Stimulated activated CD4-positive, alpha-beta T cell treated with anti-CD3 and anti-CD28 coated beads, Interleukin-1b, Interleukin-23, amount 100 ng/mL, for 48 hours (primary cell): ENCODE measurements at regions not wholly inside any gene's neighbourhood (a gene's known extent, or its start where the extent isn't known, plus 50 kb on each side); places are given as distances from the start of the nearest gene placed in this dataset.
"Not testable (repeated sequence)": the region's sequence is repeated elsewhere in the genome, so short reads cannot be mapped to it uniquely, and the experiment has no call there.

ENCODE experiments used
- DNase-seq: peaks from one replicate; pipeline ENCODE4 v3.0.0-alpha.2; 2020

DNA sequence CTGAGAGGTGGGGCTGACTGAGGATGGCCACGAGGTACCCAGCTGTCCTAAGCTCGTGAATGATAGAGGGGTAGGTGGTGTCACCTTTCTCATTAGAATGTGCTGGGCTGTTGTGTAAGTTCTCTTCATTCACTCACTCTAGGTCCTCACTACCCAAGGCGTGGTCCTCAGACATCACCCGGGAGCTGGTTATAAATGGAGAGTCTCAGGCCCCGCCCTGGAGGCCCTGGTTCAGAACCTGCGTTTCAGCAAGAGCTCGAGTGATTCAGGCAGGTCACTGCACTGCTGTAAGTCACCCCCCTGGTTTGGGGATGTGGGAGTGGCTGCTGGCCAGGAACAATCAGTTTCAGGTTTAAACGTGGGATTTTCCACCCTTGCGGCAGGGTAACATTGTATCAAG, 139.8 kb downstream of the FOXL1 start:
- no peak for DNase-seq

DNA sequence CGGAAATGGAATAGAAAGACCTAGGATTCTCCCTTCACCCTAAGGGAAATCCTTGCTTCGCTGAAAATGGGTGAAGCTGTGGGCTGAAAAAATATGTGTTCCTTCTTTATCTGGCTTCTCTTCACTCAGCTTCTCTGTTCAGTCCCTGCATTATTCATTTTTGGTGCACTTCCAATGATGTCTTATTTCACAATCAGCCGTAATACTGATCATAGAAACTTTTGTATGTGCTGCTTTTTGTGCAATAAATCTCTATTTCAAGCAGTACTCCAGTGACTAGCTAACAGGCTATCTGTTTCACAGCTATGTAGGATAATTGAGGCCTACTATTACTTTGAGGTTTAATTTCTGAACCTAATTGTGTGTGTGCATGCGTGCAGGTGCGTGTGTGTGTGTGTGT, 144.6 kb downstream of the FOXL1 start:
- DNase-seq, result no peak

DNA sequence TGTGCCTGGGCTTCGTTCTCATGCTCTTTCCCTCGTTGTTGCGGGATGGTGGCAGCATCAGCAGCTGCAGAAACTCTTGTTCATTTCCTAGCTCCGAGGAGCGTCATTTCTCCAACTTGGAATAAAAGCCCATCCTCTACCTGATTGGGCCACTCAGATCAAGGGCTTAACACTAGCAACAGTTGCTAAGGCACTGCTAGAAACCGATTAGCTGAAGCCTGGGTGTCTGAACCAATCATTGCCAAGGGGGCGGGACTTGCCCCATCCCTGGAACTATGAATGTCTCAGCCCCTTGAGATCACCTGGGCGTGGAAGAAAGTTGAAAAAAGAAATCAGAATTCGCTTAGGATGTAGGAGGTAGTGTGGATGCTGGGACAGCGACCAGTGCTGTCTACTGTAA, 145.3 kb downstream of the FOXL1 start:
- no peak for DNase-seq

DNA sequence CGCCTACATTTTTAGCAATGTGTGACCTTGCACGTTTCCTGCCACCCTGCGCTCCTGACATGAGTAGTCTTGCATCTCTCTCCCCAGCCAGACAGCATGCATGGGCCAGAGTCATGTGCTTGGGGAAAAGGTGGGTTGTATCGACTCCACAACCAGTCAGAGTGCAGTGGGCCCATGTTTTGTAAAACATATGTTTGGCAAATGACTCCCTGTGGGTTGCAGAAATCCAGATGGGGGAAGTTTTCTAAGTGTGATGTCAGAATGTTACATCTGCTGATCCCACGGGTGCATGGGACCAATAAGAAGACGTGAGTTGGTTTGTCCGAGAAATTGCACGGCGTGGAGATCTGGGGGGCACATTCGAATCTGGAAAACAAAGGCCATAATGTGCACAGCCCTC, 147.1 kb downstream of the FOXL1 start:
- no peak for DNase-seq

DNA sequence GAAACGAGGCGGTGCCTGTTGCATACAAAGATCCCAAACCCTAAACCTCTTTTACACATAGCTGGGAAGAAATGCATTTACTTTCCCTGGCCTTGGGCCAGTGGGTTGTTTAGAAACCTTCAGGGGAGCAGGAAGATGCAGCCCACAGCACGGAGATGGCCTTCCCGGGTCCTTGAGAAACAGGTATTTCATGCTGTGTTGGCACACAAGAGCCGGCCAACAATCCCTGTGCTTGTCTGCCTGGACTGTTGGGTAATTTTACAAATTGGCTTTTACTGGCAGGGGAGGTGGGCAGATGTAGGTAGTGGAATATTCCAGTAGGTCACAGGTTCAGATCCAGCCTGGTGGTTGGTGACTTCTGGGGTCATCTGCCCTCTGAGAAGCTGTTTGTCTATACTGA, 148.0 kb downstream of the FOXL1 start:
- DNase-seq, result no peak

DNA sequence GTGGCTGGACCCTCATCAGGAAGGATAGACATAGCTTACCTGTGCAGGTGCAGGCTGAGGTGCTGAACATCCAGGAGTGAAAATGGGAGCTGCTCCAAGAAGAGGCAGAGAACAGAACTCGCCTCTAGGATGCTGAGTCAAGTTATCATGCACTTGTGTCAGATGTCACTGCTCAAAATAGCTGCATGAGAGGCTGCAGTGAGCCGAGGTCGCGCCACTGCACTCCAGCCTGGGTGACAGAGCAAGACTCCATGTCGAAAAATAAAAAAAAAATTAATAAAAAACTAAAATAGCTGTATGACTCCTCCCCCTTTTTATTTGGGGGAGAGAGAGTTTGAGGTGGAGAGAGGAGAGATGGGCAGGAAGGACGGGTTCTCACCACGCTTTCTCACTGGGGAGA, 148.8 kb downstream of the FOXL1 start:
- no peak for DNase-seq

DNA sequence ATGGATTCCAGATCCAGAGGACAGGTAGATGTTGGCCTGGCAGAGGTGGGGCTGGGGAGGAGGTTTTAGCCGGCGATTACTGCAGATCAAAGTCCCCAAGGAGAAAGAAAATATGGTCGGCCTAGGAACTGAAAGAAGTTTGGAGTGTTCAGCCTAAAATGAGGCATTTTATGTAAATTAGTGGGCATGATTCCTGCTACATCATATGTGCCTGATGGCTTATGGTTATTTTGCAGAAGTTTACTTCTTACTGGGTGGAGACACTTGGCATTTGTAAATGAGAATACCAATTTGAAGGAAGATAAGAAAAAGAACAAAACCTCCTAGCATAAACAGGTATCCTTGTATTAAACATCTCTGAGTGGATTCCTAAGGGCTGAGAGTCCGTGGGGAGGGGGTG, 149.3 kb downstream of the FOXL1 start:
- DNase-seq, result no peak

DNA sequence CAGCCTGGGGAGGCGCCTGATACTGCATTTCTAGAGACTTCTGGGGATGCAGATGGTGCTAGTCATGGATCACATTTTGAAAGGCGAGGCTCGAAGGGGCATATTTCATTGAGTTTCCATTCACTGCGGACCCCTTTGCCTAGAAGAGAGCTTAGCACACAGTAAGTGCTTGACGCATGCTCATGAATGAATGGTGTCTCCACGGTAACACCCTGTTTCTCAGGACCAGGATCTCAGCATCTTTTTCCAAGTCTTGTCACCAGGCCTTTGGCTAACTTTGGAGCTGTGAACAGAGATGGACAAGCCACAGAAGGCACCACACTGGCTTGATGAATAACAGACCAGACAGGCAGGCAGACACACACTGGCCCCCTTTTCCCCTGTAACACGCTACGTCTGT, 151.3 kb downstream of the FOXL1 start:
- DNase-seq, result no peak

DNA sequence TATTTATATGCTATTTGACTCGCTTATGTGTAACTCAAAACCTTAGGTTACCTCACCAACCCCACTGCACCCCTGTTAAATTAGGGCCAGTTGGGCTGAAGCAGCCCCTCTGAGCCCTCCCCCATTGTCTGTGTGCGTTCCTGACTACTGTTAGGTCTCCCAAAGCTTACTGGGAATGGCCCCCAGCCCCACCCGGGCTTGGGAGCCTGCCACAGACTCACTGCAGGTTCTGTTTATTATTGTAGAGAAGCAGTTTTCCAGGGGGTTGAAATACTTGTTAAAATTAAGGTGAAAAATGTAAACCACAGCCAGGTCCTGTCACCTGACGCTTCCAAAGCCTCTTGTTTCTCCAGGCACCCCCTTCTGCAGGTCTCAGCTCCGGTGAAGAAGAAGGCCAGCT, 151.7 kb downstream of the FOXL1 start:
- no peak for DNase-seq

DNA sequence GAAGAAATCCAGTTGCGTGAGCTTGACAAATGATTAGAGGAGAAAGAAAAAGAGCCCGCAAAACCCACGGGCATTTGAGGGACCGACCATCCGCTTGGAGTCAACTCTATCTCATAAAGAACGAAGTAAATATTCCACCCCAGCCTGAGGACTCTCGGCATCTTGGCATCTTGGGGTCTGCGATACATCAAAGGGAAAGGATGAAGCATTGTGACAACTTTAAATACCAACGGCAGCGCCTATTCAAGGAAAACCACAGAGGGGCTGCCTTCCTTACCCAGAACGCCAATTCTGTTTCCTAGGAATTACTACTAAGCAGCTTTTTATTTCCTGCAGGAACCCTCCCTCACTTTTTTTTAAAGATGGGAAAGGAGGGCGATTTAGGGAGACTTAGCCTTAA, 152.2 kb downstream of the FOXL1 start:
- no peak for DNase-seq

DNA sequence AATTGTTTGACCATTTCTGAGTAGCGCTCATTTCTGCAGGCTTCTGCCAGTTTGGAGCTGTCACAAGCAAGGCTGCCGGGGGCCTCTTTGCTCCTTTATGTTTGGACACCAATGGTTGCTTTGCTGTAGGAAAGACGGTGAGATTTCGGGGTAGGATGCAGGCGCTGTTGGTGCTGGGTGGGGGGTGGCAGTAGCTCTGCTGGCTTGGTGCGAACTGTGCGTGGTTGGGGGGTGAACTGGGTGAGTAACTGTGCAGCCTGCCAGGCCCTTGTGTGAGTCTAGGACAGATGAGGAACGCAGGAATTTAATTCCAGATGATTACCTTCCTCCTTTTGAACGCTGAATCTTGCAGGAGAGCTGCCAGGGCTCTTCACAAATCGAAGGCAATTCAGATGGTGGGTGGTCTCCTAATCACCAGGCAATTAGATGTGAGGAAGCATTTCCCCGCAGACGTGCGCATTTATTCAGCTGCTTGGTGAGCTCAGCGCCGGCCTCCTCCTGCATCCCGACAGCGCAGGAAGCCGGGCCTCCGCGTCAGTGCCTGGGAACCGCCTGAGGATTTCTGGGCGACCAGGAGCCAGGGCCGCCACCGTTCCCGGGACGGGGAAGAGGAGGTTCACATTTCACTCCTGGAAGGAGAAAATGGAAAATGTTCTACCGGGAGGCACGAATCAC, 154.4 kb downstream of the FOXL1 start:
- DNase-seq, result no peak

DNA sequence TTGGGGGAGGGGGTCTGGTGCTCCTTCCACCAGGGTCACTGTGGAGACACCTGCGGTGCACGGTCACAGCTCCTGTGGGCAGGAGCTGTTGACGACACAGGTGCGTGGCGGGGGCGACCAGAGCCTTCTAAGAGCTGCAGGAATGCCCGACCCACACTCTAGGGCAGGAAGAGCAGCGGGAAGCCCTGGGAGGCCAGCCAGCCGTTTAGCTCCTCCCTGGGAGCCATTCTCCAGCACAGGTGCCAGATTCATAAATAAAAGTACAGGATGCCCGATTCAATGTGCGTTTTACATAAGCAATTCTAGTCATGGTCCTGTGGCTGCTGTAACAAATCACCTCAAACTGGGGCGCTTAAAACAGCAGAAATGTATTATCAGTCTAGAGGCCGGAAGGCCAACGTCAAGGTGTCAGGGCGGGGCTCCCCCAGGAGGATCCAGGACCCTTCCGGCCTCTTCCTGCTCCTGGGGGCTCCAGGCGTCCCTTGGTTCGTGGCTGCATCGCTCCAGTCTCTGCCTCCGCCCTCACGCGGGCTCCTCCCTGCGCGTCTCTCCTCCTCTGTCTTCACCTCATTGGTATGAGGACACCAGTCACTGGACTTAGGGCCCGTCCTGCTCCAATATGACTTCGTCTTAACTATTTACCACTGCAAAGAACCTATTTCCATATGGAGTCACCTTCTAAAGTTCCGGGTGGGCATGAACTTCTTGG, 155.4 kb downstream of the FOXL1 start:
- no peak for DNase-seq

DNA sequence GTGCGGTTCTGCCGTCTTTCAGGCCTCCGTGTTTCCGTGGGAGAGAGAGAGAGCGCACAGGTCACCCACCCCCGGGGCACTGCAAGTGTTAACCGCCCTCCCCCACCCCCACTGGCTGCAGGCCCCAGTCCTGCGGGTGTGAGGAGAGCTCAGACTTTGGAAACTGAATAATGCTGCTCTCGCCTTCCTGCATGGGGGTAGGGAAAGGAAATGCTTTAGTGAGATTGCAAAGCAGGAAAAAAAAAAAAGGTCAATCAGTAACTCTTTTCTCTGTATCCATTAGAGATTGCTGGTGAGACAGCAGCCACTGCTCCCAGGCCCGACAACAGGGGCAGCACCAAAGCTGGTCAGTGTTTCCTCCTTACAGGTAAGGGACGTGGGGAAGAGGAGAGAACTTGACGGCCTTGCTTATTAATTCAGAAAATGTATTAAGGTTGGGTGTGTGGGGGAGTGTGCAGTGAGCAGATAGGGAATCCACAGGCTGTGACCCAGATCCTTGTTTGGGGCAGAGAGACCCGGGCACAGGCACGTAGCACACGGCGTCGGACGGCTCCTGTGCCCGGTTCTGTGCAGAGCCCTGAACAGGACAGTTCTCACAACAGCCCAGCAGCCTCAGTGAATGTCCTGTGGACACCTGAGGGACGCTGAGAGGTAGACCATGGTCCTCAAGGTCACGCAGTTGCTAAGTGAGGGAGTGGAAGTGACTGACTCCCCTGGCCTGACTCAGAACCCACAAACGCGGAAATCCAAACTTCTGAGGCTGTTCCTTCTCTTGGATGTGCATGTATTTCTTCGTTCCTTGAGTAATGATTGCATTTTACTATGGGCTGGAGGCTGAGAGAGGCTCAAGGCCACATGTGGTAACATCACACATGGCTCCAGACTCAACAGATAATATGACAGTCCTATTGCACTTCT, 156.5 kb downstream of the FOXL1 start:
- no peak for DNase-seq

DNA sequence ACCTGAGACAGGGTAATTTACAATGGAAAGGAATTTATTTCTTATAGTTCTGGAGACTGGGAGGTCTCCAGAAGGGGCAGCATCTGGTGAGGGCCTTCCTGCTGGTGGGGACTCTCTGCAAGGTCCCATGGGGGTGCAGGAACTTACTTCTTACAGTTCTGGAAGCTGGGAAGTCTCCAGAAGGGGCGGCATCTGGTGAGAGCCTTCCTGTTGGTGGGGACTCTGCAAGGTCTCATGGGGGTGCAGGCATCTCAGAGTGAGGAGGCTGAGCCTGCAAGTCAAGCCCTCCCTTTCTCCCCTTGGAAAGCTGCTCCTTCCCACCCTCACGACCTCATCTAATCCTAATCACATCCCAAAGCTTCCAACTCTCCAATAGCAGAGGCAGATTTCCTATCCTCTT, 157.4 kb downstream of the FOXL1 start:
- no peak for DNase-seq

DNA sequence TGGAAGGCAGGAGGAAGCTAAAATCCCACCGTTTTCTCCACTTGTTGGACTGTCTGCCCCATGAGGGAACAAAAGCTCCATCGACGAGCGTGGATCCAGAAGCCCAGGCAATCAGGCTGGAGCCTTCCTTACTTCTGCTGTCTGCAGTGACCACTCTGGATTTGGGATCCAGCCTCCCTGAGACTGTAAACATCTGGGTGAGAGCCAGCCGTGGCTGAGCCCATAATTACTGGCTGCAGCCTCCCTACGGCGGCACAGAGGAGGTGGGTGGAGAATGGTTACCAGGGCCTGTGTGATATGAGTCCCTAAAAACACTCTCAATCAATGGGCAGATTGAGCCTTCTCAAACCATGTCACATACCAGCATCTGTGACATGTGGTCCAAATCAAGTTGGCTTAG, 158.2 kb downstream of the FOXL1 start:
- DNase-seq, result no peak

DNA sequence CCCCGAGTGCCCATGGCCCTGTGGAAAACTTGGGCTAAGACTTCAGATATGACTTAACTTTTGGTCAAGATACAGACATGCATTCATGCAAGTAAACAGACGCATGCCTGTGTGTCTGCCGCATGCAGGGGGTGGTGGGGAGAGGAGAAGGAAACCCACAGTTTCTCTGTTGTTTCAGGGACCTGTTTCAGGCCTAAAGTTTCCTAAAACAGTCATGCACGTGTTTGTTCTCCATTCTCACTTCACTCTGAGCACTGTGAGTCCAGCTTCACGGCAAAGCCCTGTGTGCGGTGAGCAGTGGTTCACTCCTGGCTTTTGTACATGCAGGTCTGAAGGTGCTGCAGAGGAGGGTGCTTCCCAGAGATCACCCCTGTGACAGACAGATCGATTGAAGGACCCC, 158.7 kb downstream of the FOXL1 start:
- DNase-seq, result no peak

DNA sequence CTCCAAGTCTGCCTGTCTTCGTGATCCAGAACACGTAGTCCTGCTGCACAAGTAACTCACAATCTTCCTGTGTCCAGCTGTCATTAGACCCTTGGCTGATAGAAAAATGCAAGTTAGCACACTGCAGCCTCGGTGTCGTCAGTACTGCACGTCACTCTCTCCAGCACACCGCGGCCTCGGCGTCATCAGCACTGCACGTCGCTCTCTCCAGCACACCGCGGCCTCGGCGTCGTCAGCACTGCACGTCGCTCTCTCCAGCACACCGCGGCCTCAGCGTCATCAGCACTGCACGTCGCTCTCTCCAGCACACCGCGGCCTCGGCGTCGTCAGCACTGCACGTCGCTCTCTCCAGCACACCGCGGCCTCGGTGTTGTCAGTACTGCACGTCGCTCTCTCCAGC, 160.0 kb downstream of the FOXL1 start:
- DNase-seq, result not testable (repeated sequence)

DNA sequence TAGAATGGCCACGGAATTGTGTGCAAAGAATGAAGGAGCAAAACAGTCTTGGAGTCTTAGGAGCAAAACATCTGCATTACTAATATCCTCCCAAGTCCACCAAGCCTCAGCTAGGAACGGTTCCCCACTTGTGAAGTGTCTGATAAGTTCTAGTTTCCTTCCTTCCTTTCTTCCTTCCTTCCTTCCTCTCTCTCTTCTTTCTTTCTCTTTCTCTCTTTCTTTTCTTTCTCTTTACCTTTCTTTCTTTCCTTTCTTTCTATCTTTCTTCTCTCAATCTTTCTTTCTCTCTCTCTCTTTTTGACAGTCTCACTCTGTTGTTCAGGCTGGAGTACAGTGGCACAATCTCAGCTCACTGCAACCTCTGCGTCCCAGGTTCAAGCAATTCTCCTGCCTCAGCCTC, 160.8 kb downstream of the FOXL1 start:
- no peak for DNase-seq

DNA sequence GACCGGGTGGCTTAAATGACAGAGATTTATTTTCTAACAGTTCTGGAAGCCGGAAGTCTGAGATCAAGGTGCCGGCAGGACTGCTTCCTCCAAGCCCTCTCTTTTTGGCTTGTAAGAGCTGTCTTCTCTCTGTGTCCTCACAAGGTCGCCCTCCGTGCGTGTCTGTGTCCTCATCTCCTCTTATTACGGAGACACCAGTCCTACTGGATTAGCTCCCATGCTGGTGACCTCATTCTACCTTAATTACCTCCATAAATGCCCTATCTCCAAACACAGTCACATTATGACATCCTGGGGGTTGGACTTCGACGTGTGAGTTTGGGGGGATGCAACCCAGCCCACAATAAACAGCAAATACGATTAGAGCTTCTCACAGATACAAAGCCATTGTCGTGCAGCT, 161.5 kb downstream of the FOXL1 start:
- no peak for DNase-seq

DNA sequence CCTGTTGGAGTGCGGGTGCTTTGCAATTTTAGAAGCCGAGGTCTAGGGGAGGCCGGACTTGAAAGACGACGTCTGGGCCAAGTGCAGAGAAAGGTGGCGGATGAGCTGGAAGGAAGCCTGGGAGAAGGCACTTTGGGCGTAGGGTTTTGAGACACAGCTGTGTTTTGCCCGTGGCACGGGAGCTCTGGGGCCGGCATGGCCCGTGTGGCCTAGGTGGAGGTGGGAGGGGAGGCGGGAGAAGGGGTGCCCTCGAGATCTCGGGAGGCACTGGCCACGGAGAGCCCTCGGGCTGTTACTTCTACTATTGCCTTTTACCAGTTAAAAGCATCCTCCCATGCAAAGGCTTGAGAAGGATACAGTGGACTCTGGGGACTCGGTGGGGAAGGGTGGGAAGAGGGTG, 161.9 kb downstream of the FOXL1 start:
- DNase-seq, result no peak

DNA sequence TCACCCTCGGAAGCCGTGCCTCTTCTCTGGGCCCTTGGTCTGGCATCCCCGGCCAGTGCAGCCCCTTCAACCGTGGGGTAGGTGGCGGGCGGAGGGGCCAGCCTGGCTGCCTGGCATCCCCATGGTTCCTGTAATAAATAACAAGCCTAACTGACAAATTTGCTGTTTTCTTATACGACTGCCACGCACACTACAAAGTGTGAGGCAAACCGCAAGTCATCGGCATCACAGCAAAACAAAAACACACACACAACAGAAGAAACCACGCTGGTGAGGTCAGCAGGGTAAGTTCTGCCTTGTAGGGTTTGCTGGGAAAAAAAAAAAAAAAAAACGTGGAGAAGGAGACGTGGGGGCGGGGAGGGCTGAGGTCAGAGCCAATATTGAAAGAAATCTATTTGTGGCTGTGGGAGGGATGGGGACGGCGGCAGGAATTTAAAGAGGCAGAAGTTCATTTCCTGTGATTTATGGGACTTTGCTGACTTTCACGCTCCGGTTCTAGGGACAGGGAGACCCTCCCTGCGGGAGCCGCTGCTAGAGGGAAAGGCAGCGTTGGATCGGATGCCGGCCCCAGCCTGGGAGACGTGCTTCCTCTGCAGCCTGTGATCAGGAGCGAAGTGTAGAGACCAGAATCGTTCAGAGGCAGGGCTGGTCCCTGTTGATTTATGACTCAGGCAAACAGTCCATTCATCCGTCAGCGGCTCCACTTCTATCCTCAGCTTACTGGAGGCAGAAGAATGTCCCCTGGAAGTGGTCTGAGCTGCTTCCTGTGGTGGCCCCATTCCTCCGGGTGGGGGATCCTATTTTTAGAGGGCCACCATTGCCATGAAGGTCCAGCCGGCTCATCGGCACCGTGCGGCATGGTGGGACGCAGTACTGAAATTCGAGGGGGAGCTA, 162.8 kb downstream of the FOXL1 start:
- no peak for DNase-seq

DNA sequence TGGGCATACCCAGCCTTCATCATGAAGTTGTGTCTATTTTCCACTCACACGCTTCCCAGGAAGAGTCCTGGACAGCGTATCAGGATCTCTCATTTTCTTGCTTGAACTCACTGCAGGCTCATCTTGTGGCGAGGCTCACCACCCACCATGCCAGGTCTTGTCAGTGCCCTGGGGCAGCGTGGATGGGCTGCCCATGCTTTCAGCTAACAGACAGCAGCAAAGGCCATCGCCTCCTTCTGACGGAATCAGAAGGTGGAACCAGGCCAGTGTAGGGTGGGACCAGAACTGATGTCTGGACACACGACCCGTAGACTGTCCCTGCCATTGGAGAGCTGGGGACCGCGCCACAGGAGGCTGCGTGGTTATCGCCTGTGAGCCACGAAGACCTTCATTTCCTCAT, 169.4 kb downstream of the FOXL1 start:
- no peak for DNase-seq

DNA sequence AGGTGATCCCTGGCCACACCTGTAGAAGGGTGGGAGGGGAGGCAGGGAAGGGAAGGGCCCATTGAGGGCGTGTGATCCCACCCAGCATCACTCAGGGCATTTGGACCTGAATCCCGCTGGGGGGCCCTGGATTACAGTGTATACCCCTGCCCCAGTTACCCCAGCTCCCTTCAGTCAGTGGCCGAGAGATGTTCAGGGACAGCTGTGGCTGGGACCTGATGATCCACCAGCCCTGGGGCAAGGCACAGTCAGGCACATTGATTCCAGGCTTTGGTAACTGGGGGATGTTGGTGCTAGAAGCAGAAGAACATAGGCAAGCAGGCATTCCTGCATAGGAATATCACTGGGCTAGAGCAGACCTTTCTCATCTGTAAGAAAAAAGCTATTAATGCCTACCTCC, 170.3 kb downstream of the FOXL1 start:
- DNase-seq, result no peak
